ENCODE measurements at regions not wholly inside any gene's neighbourhood (a gene's known extent, or its start where the extent isn't known, plus 50 kb on each side); places are given as distances from the start of the nearest gene placed in this dataset.

- TF ChIP-seq POLR2AphosphoS5 (IDR thresholded peaks at IDR 0.05; ENCODE audit: low read depth, low read length) (no peak), CTCF (IDR thresholded peaks at IDR 0.05 in 2 of 3, conservative IDR thresholded peaks at IDR 0.05 in 1 of 3; ENCODE audit: borderline replicate concordance in 1 of 3, insufficient read depth in 1 of 3, low read depth in 2 of 3, low read length in 2 of 3) (no peak), ZNF274 (IDR thresholded peaks at IDR 0.05; ENCODE audit: low read depth, low read length) (no peak), YY1 (IDR thresholded peaks at IDR 0.05; ENCODE audit: extremely low read depth, insufficient replicate concordance, low read depth, low read length) (no peak), TCF7L2 (IDR thresholded peaks at IDR 0.05; ENCODE audit: borderline replicate concordance, extremely low read depth, insufficient read depth, insufficient read length) (no peak), REST (IDR thresholded peaks at IDR 0.05; ENCODE audit: low read depth) (no peak), EZH2 (IDR thresholded peaks at IDR 0.05) (no peak), EZH2phosphoT487 (IDR thresholded peaks at IDR 0.05; ENCODE audit: borderline replicate concordance) (no peak)
Observed at GRCh38 chr4:156295676-156296195, 342.1 kb upstream of the CTSO start.

Measured in HCT116 (cell line).